Endothelial cell of umbilical vein (primary cell): ENCODE measurements at regions not wholly inside any gene's neighbourhood (a gene's known extent, or its start where the extent isn't known, plus 50 kb on each side); places are given as distances from the start of the nearest gene placed in this dataset.
"Not testable (repeated sequence)": the region's sequence is repeated elsewhere in the genome, so short reads cannot be mapped to it uniquely, and the experiment has no call there.

Source experiments
- BruUV-seq: library from RNA; stranded (reverse); fragments of 400-500 nt; replicated peaks from 2 replicates; lab custom pipeline; 2021; lab: Mats Ljungman, UMichigan
- CTCF ChIA-PET: fragments of 300-600, 350-600 bp; sonication (Branson Sonifier 250); formaldehyde crosslinking; loops from one replicate; lab custom pipeline; 2021; ENCODE audit warnings: antibody characterized with exemption, inconsistent platforms; lab: Charles Lee
- POLR2A ChIA-PET: fragments of 300-600, 350-600 bp; sonication (Branson Sonifier 250); formaldehyde crosslinking; loops from one replicate; lab custom pipeline; 2021; ENCODE audit warnings: antibody characterized with exemption, inconsistent platforms; lab: Charles Lee
- DNase-seq: peaks from one replicate; pipeline ENCODE4 v3.0.0-alpha.2; 2011; ENCODE audit warnings: low read depth, low spot score
- FAIRE-seq: peaks from 2 replicates; lab custom pipeline; 2011; peaks lifted over from hg19 to GRCh38; lab: Jason Lieb, UNC
- H2AFZ ChIP-seq: 2 replicates; pipeline ENCODE4 v1.6.0; 2012; ENCODE audit warnings: low read depth, low read length, control low read depth, inconsistent platforms
- H3K27ac ChIP-seq: 2 replicates; pipeline ENCODE4 v1.5.1; 2011; ENCODE audit warnings: low read depth, mild to moderate bottlenecking, control low read depth, low read length, moderate library complexity; ENCODE audit not compliant: insufficient read depth
- H3K27me3 ChIP-seq, 2 experiments: 2 replicates each; pipeline versions ENCODE4 v1.6.0 to v1.6.1; 2011; ENCODE audit warnings: low read length in 2 of 2, mixed read lengths in 1 of 2; ENCODE audit not compliant: control insufficient read depth in 2 of 2, insufficient read depth in 2 of 2
- H3K36me3 ChIP-seq, 2 experiments: 2 replicates in 1 of 2; 3 replicates in 1 of 2; pipeline ENCODE4 v1.5.1; 2011; ENCODE audit warnings: low read length in 2 of 2, mild to moderate bottlenecking in 1 of 2, moderate library complexity in 1 of 2; ENCODE audit not compliant: control insufficient read depth in 2 of 2, insufficient read depth in 2 of 2; ENCODE audit errors: extremely low read depth in 1 of 2
- H3K4me1 ChIP-seq: 3 replicates; pipeline ENCODE4 v1.5.1; 2011; ENCODE audit warnings: mild to moderate bottlenecking, low read length; ENCODE audit not compliant: control insufficient read depth, insufficient read depth; ENCODE audit errors: extremely low read depth
- H3K4me2 ChIP-seq: 2 replicates; pipeline ENCODE4 v1.6.1; 2011; ENCODE audit warnings: low read length, control low read depth, mixed read lengths; ENCODE audit not compliant: insufficient read depth
- H3K4me3 ChIP-seq, 3 experiments: fragments of 200-600 bp in 1 of 3; sonication (generic), shearing (Covaris generic) in 1 of 3; replicated peaks in 1 of 3; 2 replicates each; pipeline ENCODE4 v1.5.1; 2011 to 2016; ENCODE audit warnings: control low read depth in 3 of 3, low read length in 3 of 3, mild to moderate bottlenecking in 2 of 3, inconsistent platforms in 1 of 3, low read depth in 1 of 3, moderate library complexity in 1 of 3; ENCODE audit not compliant: insufficient read depth in 1 of 3
- H3K79me2 ChIP-seq: 2 replicates; pipeline ENCODE4 v1.6.0; 2012; ENCODE audit warnings: low read length, inconsistent platforms; ENCODE audit not compliant: control insufficient read depth, insufficient read depth
- H3K9ac ChIP-seq: replicated peaks from 2 replicates; pipeline ENCODE3; 2011; ENCODE audit warnings: low read length, control low read depth; ENCODE audit not compliant: insufficient read depth; ENCODE audit errors: extremely low read depth
- H3K9me1 ChIP-seq: replicated peaks from 3 replicates; pipeline ENCODE4 v1.6.0; 2011; ENCODE audit warnings: mild to moderate bottlenecking, low read length; ENCODE audit not compliant: control insufficient read depth, insufficient read depth; ENCODE audit errors: extremely low read depth
- H3K9me3 ChIP-seq: replicated peaks from 2 replicates; pipeline ENCODE4 v1.5.1; 2012; ENCODE audit warnings: low read length, inconsistent platforms; ENCODE audit not compliant: control insufficient read depth, insufficient read depth
- H4K20me1 ChIP-seq: replicated peaks from 2 replicates; pipeline ENCODE3; 2011; ENCODE audit warnings: mild to moderate bottlenecking, low read length; ENCODE audit not compliant: control insufficient read depth, insufficient read depth; ENCODE audit errors: extremely low read depth
- CTCF ChIP-seq, 2 donors: IDR thresholded peaks; 1 replicate in 1 of 2; 2 replicates in 1 of 2; pipeline ENCODE4 v1.5.1; 2011; ENCODE audit warnings: low read length in 2 of 2, mild to moderate bottlenecking in 2 of 2, moderate library complexity in 2 of 2, control low read depth in 1 of 2, inconsistent platforms in 1 of 2, low read depth in 1 of 2; ENCODE audit not compliant: insufficient read depth in 1 of 2; ENCODE audit errors: extremely low read depth in 1 of 2
- dilution Hi-C: fragments of 300-500 bp; cut with MboI; formaldehyde crosslinking; loops from one replicate; pipeline ENCODE4 v1.15.0; 2019; ENCODE audit warnings: low sequenced_read_pairs; ENCODE audit not compliant: extremely low pct_ligation_motif_present
- intact Hi-C: fragments of 100-400 bp; cut with micrococcal nuclease; formaldehyde crosslinking; loops from one replicate; pipeline ENCODE4 v1.10.0; 2022

DNA sequence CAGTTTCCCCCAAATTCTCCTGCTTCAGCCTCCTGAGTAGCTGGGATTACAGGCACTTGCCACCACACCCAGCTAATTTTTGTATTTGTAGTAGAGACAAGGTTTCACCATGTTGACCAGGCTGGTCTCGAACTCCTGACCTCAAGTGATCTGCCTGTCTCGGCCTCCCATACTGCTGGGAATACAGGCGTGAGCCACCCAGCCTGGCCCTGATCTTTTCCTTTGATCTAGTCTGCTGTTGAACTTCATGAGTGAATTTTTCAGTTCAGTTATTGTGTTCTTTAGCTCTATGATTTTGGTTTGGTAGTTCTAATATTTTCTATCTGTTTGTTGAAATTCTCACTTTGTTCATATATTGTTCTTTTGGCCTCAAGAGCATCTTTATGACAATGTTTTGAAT is 83.4 kb upstream of the RAP2C start:
- DNase-seq, H3K9me1 ChIP-seq, H3K4me2 ChIP-seq, H2AFZ ChIP-seq, intact Hi-C loops, H3K4me1 ChIP-seq, H3K9ac ChIP-seq, dilution Hi-C loops, H3K36me3 ChIP-seq, POLR2A ChIA-PET, H3K9me3 ChIP-seq, H4K20me1 ChIP-seq, H3K27me3 ChIP-seq, BruUV-seq, H3K4me3 ChIP-seq, H3K79me2 ChIP-seq, H3K27ac ChIP-seq, CTCF ChIA-PET, FAIRE-seq: not testable (repeated sequence)

GRCh38 chrX:132294776-132295495 is 75.7 kb upstream of the RAP2C start:
- Histone ChIP-seq H3K79me2 (no peaks in the 10 kb centered on the region), H3K4me3 (no peak overlapping the region), H3K27me3 (peaks cover 0 to 2% of the 10 kb centered on the region in 2 experiments), H4K20me1 (no peaks in the 10 kb centered on the region), H3K4me2 (no peak overlapping the region), H3K36me3 (no peaks in the 10 kb centered on the region), H3K27ac (no peak overlapping the region), H3K4me1 (no peaks in the 10 kb centered on the region), H3K9me3 (no peaks in the 10 kb centered on the region), H3K9ac (no peak overlapping the region), H2AFZ (no peak overlapping the region), H3K9me1 (no peaks in the 10 kb centered on the region)
- FAIRE-seq = no peak
- dilution Hi-C loops = no loop called here
- TF ChIP-seq CTCF (IDR thresholded peaks at IDR 0.05; ENCODE audit: extremely low read depth in 1 of 2, insufficient read depth in 1 of 2, low read depth in 1 of 2, low read length in 2 of 2) = no peak
- no peak for DNase-seq
- intact Hi-C loops = no loop called here
- POLR2A ChIA-PET = no interaction called here
- CTCF ChIA-PET = interaction anchor here (2.6 kb wide), 1 partner anchor 336 kb away, joined by 63 read pairs; no protein-coding TSS in a partner anchor
- BruUV-seq = no TSS peak
